Suppressor macrophage treated with lipopolysaccharide for 1 hour (primary cell): ENCODE measurements at regions not wholly inside any gene's neighbourhood (a gene's known extent, or its start where the extent isn't known, plus 50 kb on each side); places are given as distances from the start of the nearest gene placed in this dataset.
A peak's percentile ranks its signal among the peaks of the same experiment; 100 is the strongest.

Experiments
- DNase-seq, 3 donors: peaks; one replicate each; pipeline ENCODE4 v3.0.0-alpha.2; 2020 to 2022

DNA sequence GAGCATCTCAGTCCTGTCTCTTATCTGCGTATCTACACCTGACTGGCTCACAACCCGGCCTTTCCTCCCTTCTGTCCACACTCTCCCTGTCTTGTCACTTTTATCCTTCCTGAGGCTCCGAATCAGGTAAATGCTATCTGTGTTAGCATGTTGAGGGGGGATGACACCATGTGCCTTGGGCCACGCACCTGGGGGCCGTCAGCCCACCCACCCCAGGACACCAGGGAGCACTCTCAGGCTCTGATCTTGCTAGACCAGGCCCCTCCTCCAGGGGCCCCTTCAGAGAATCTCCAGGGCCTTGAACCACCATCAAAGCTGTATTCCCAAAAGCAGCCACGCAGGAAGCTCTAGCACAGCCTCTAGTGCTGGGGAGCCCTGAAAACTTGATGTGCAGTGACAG is 278.7 kb upstream of the SHH start:
- no peak for DNase-seq

DNA sequence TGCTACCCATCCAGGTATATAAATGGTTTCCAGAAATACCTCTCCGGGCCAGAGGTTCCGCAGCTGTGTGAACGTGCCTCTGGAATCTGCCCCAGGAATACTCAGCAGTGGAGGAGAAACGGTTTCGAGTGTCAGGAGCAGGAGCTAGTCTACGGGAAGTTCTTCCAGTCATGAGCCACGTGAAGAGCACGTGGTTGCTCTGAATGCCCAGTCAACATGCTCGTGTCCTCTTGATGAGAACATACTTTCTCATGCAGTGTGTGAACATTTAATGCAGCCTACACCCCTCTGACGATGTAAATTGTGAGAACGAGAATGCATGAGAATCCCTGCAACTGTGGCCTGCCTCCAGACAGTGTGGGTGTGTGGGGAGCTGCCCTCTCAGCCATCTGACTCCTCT is 277.0 kb upstream of the SHH start:
- no peak for DNase-seq

DNA sequence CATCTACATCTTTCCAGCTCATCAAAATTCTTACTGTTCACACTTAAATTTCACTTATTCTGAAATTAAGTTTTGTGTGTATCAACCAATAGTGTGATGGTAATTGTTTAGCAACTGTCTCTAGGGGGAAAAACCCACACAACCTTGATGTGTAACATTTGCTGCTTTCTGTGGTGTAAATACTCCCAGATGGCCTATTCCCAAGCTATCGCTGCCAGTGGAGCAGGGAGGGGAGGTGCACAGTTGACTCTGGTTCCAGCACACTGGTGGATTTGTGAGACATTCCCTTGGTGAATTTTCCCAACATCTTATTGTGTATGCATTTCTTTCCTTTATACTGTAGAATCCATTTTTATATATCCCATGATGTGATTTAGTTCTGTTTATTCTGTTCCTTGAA is 275.9 kb upstream of the SHH start:
- no peak for DNase-seq

DNA sequence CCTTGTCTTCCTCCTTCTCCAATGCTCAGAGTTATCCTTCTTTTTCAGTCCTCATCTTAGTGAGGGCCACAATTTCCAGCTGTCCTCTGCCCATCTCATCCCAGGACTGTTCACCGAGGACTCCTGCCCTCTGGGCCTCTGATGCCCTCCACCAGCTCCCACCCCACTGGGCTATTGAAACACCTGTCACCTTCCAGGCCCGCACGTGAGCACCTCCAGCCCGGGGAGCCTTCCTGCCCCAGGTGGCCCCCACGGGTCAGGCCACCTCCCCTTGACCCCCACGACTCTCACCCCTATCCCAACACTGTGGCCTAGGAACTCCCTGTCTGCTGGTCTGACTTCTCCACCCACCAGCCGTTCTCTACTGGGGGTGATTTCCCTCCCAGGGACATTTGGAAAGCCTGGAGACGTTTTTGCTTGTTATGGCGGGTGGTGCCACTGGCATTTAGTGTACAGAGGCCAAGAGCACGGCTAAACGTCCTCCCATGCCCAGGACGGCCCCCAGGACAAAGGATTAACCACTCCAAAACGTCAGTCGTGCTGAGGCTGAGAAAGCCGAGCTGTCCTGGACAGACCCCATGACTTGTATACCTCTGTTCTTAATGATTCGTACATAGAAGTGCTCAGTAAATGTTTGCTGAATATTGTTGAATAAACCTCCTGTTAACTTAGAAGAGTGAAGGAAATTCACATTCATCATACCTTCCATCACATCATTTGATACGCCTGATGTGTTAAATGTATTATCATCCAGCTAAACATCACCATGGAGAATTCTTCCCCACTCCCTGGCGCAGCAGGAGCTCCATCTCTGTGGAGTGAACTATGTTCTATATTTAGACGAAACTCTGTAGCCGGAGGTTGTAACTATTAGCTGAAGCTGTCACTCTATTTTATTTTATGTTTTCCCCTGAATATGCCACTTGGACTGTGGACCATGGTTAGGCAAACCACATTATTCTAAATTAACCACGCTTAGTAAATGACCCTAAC is 270.1 kb upstream of the SHH start:
- DNase-seq: no peak

DNA sequence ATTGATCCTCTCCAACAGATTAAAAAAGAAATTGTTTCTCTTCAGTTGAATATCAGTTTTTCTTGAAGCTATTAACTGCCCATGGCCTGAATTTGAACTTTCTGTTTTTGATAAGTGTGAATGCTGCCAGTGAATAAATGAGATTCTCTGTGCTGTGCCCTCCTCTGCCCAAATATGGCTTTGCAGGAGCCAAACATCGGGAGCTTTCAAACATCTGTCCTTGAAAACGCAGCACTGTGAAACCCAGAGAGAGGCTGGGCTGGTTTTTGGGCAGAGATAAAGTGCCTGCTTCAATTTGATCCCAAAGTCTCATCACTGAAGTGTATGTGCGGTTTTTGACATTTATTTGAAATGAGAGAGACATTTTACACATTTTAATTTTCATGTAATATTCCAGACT is 268.3 kb upstream of the SHH start:
- no peak for DNase-seq

DNA sequence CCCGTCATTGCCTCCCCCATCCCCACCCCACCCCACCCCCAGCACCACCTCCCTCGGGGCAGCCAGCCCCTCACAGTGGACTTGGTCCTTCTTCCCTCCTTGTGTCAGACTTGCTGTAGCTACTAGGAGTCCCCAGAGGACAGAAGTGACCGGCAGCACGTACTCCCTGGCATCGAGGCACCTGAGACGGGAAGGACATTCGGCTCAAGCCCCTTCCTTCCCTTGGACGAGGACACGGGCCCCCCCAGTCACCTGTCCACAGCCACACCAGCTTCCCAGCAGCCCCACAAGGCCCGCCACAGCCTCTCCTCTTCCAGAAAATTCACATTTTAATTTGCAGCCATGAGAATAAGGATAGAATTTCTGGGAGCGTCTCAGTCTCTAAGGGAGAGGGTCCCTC is 267.8 kb upstream of the SHH start:
- no peak for DNase-seq

DNA sequence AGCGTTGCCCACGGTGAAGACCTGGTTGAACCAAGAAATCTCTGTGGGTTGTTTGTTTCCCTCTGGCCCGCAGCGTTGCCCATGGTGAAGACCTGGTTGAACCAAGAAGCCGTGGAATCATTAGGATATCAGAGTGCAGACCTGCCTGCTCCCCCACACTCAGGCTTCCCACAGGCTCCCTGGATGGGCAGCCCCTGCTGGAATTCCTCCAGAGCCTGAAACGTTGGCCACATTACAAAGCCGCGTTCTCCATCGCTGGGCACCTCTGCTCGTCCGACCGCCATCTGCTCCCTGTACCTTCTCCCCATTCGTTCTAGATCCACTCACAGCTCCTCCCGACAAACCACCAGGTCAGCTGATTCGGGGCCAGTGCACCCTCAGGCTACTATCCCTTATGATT is 266.9 kb upstream of the SHH start:
- no peak for DNase-seq

DNA sequence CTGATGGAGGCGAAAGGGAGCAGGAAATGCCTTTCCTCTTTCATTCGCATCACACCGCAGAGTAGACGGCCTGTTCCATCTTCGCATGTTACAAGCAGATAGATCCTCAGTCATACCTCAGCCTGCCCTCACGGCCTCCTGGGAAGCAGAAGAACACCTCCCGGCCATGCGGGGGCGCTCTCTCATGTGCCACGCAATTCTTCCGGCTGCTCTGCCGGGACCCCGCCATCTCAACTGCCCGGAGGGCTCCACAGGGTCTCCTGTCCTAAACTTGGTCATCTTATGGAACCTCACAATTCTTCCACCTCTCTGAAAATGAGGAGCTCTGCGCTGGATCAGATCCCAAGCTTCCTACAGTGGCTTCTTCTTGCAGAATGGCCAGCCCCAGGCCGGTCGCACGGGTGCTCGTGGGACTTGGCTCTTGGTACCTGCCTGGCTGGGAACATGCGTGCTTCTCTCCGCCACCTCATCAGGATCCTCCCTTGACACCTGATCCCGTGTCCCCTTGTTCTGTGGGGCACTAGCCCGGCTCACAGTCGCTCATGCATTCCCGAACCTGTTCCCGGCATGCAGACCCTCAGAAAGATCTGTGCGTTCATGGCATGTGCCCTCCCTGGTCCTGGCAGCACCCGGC is 262.8 kb upstream of the SHH start:
- DNase-seq: no peak

DNA sequence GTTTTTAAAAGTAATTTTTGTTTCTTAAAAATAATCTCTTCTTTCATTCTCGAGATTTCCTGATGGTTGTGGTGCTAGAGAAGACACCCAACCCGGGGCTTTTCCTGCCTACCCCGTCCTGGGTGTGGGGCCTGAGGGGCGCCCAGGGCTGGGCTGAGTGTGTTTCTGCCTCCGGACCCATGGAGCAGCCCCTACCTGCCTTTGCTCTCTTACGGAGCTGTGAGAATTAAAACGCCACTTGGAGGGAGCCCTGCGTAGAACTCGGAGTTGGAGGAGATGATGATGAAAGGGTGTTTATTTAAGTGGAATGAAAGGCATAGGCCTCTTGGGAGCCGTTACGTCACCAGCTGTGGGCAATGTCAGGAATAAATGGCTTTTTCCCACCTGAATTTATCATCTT is 261.8 kb upstream of the SHH start:
- no peak for DNase-seq

DNA sequence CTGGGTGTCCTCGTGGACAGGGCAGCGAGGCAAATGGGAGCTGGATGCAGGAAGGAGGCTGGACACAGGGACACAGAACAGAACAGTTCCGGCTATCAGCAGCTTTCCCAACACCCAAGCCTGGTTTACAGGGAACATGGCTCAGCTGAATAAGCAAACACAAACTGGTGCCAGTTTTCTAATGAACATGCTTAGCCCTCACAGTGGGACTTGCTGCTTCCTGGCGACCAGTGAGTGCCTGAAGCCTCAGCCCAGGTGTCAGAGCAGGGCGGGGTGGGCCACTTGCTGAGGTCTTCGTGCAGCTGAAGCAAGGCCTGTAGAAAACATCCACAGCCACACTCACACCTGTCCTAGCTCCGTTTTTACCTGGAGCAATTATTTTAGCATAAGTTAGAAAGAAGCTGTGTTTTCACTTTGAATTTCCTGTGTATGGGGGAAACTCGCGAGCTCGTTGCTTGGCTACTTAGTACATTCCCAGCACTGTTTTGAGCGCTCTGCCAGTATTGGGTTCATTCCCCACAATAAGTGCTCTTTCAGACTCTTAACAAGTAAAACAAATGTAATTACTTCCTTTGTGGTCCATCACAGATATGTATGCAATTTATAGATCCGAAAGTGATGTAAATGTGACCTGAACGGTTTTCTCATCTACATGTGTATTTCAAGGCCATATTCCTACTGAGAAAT is 261.2 kb upstream of the SHH start:
- no peak for DNase-seq

DNA sequence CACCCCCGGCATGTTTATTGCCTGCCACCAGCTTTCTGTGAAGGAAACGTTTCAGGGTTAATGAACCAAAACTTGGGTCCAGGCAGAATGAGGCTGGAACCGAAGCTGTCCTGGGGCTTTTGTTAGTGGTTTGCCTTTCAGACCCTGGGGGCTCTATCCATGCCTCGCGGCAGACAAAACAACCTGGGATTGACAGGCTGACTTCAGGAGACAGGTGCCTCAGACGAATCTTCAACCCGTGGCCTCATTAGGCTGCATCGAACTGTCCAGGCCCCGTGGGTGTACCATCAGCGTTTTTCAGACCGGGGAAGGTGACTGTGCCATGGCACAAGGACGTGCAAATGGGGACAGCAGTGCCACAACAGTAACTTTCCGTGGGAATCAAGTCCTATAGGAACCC is 259.3 kb upstream of the SHH start:
- DNase-seq: no peak

DNA sequence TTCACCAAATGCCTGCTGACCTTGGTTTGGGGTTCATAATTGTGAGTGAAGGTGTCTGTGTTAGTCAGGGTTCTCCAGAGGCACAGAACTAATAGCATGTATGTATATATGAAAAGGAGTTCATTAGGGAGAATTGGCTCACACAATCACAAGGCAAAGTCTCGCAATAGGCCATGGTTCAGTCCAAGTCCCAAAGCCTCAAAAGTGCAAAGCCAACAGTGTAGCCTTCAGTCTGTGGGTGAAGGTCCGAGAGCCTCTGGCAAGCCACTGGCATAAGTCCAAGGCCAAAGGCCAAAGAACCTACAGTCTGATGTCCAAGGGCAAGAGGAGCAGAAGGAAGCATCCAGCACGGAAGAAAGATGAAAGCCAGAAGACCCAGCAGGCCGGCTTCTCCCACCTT is 257.6 kb upstream of the SHH start:
- DNase-seq: no peak

DNA sequence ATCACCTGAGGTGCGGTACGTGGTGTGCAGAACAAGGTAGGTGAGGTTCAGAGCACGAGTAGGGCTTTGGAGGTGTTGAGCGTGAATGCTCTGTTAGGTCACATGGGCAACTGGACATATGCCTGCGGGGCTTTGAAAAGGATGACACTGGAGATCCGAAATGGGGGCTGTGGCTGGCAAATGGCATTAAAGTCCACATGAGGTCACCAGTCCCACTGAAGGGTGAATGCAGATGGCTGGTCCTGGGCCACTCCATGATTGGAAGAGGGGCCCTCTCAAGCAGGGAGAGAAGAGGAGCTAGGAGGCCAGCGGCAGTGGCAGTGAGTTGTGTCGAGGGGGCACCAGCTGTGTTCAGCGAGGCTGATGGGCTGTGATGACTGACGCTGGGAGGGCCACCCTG is 254.9 kb upstream of the SHH start:
- no peak for DNase-seq

DNA sequence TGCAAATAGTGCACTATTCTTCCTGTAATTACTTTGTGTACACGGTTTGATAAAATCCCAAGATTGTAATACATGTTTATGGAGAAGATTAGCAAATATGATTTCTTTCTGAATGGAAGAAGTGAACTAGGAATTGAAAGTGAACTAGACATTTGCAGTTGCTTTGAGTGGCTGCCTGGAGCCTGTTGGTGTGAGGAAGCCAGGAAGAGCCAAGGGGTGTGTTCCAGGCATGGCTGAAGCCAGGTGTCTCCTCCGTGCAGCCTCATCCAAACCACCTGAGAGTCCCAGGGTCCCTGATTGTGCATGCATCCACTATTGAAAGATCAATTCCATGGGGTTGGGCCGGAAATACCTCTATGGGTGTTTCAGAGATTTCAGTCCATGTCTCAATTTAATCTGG is 253.1 kb upstream of the SHH start:
- DNase-seq: no peak

DNA sequence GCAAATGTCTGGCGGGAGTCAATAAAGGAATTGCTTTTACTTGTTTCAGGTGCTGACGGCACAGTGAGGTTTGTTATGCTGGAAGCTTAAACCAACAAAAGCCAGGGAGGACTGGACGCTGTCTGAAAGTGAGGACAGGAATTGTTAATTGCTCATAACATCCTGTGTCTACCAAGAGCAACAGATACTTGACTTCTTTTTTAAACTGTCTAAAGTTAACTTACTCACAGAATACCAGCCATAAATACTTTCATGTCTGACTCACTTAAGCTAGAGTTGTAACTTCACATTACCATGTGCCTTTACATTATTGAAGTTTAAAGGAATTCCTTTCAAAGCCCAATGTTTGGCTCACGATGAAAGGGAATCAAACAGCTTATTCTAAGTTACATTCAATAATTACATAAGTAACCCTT is 252.7 kb upstream of the SHH start:
- no peak for DNase-seq

DNA sequence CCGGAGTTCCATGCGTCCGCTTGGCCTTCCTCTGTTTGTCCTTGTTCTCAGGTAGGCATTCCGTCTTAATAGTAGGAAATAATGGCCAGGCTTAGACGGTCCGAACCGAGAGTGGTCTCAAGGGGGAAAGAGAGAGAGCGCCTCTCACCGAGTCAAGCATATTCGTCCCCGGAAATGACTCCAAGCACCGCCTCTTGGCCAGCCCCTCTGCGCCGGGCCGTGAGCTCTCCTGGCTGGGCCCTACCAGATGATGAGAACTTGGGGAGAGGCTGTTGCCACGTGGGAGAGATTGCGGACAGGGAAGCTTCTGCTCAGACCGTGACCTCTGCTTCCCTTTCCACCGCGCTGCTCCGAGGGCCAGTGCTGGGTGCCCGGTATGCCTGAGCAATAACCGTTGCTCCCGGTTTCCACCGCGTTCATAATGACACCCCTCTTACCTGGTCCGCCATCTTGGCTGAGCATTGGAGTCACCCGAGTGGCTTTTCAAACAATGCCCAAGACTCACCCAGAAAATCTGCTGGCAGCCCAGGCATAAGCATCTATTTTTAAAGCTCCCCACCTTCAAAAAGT is 251.1 kb upstream of the SHH start:
- no peak for DNase-seq

DNA sequence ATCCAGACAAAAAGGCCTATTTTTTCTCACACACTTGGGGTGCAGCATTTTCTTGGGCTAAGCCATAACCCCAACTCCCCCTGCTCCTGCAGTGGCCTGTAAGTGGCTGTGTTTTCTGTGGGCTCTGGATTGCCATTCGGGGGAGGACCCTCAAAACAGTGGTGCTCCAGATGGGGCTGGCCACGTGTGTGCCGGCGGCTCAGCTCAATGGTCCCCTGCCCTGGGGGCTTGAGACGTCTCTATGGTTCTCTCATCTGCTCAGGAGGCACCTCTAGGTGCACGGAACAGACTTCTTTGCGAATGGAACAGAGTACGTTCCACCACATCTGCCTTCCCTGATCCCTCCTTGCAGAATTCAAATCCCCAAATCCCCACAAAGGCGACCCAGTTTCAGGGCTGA is 250.0 kb upstream of the SHH start:
- no peak for DNase-seq

DNA sequence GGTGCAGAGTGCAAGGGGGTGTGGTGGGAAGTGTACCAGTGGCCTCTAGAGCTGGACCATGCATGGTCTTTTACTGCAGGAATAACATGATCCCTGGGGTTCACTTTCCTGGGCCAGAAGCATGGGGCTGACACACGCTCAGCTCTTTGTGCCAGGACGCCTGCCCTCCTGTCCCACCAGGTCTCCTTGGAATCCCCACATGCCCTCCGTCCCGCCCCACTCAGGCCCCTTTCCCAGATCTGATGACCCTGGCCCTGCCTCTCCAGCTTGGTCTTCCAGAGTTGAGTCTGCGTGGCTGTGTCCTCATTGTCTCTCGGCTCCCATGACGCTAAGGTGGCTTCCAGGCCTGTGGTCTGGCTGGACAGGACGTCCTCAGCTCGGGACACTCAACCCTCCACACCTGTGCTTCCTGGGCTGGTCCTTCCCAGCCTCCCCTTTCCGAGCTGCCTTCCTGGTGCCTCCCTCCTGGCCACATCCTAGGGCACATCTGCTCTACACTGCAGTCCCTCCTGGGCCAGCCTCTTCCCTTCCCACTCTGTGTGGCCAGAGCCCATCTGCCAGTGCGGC is 249.5 kb upstream of the SHH start:
- no peak for DNase-seq

DNA sequence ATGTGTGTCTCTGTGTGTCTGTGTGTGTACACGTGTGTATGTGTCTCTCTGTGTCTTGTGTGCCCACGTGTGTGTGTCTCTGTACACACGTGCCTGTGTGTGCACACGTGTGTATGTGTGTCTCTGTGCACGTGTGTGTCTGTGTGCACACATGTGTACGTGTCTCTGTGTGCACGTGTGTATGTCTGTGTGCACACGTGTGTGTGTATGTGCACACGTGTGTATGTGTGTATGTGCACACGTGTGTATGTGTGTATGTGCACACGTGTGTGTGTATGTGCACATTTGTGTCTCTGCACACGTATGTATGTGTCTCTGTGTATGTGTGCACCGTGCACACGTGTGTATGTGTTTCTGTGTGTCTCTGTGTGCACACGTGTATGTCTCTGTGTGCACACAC is 248.7 kb upstream of the SHH start:
- DNase-seq: no peak

DNA sequence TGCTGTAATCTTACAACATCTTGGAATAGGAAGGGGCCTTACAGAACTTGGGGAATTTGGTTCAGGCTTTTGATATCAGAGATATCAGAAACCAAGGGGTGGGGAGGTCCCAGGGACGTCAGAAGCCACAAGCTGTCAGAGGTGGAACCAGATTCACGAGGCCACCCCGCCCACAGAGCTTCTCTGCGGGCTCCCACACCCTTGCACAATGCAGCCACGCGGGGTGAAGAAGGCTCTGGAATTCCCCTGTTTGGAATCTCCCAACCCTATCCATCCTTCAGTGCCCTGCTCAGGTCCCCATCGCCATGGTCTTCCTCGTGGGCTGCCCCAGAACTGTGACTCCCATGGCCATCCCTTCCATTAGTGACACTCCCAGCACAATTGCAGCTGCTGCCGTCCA is 247.1 kb upstream of the SHH start:
- peak; percentile 25 to 59 (median 29) for DNase-seq

DNA sequence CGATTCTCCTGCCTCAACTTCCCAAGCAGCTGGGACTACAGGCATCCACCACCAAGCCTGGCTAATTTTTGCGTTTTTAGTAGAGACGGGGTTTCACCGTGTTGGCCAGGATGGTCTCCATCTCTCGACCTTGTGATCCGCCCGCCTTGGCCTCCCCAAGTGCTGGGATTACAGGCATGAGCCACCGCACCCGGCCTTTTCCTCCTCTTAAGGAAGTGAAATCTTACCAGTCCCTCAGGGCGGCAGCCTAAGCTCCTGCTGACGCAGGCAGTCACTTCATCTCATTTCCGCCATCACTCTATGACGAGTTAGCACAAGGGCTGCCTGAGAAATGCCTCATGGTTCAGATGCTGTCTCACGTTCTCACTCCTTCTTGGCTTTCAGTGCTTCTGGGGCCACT is 246.0 kb upstream of the SHH start:
- no peak for DNase-seq

DNA sequence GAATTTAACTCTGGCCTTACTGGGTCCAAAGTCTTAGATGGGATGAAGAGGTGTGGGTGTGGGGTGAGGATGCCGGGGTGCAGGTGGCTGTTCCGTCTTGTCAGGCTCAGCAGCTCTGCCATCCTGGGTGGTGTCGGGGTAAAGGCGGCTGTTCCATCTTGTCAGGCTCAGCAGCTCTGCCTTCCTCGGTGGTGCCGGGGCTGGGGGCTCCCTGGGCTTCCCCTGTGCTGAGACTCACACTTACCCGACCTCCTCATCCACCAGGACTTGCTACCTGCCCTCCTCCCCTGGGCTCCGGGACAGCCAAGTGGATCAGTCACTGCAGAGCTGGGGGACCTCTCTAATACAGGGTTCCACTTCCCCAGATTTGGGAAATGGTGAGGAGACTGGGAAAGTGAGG is 244.3 kb upstream of the SHH start:
- no peak for DNase-seq

DNA sequence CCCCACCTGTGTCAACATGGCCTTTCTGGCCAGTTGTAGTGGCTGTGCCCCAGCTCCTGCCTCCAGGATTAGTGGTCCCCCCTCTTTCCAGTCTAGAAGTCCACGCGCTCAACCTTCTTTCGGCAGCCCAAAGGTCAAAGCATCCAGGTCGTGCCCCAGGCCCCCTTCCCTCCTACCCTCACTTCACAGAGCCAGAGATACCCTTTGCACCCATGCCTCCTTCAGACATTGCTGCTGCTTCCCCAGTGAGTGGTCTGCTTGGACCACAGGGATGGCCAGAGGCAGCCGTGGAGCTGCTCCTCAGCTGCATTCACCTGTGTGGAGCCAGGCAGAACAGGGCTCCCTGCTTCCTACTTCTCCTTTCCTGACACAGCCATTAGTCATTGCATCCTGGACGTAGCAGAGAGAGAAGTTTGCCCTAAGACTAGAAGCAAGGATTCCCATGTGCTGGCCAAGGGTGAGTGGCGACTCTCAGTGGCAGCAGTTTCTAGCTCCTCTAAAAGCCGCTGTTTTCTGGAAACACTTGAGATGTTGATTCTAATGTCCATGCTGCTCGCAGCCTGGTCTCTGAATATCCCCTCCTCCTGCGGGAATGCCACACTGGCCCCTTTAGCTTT is 243.1 kb upstream of the SHH start:
- DNase-seq: no peak
